BJ (cell line): ENCODE measurements at regions not wholly inside any gene's neighbourhood (a gene's known extent, or its start where the extent isn't known, plus 50 kb on each side); places are given as distances from the start of the nearest gene placed in this dataset. TPM values are rescaled to one million over a fixed set of nuclear protein-coding genes. Genes with fewer than 3 reads are reported as not detected.

Experiments
- CTCF ChIA-PET: fragments of 350-600 bp; formaldehyde crosslinking; extraction: SDS; loops from one replicate; lab custom pipeline; 2021; ENCODE audit warnings: antibody characterized with exemption, inconsistent platforms; lab: Yijun Ruan, JAX
- POLR2A ChIA-PET: fragments of 300-600 bp; sonication (Branson Sonifier 250); formaldehyde crosslinking; extraction: SDS; loops from one replicate; lab custom pipeline; 2021; ENCODE audit warnings: antibody characterized with exemption; lab: Charles Lee
- DNase-seq: peaks from one replicate; pipeline ENCODE4 v3.0.0-alpha.2; 2011; ENCODE audit warnings: low read depth
- H3K27me3 ChIP-seq: 2 replicates; pipeline ENCODE4 v1.6.0; 2011; ENCODE audit warnings: low read length; ENCODE audit not compliant: control insufficient read depth, insufficient read depth
- H3K36me3 ChIP-seq: 2 replicates; pipeline ENCODE4 v1.5.1; 2011; ENCODE audit warnings: low read length; ENCODE audit not compliant: control insufficient read depth, insufficient read depth
- H3K4me3 ChIP-seq: 2 replicates; pipeline ENCODE4 v1.5.1; 2011; ENCODE audit warnings: low read depth, mild to moderate bottlenecking, control low read depth, low read length
- small RNA-seq: library from RNA; depleted of rRNA; stranded (forward); fragments of <200 nt; gene quantifications from one replicate; pipeline ENCODE3, GENCODE V24; 2012; ENCODE audit warnings: low replicate concordance, low read depth; ENCODE audit not compliant: insufficient read length
- TF ChIP-seq, protein P1 (sequence below): IDR thresholded peaks from 2 replicates; pipeline ENCODE4 v1.5.1; 2011; ENCODE audit warnings: low read depth, mild to moderate bottlenecking, control low read depth, inconsistent platforms, low read length, moderate library complexity; ENCODE audit not compliant: insufficient read depth

- DNase-seq: no peak
- CTCF ChIA-PET: no interaction called here
- POLR2A ChIA-PET: no interaction called here
- TF ChIP-seq, protein P1, sequence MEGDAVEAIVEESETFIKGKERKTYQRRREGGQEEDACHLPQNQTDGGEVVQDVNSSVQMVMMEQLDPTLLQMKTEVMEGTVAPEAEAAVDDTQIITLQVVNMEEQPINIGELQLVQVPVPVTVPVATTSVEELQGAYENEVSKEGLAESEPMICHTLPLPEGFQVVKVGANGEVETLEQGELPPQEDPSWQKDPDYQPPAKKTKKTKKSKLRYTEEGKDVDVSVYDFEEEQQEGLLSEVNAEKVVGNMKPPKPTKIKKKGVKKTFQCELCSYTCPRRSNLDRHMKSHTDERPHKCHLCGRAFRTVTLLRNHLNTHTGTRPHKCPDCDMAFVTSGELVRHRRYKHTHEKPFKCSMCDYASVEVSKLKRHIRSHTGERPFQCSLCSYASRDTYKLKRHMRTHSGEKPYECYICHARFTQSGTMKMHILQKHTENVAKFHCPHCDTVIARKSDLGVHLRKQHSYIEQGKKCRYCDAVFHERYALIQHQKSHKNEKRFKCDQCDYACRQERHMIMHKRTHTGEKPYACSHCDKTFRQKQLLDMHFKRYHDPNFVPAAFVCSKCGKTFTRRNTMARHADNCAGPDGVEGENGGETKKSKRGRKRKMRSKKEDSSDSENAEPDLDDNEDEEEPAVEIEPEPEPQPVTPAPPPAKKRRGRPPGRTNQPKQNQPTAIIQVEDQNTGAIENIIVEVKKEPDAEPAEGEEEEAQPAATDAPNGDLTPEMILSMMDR: no peak
- no peaks in the 10 kb centered on the region for H3K36me3 ChIP-seq
- peaks cover 11% of the 10 kb centered on the region for H3K27me3 ChIP-seq
- H3K4me3 ChIP-seq: no peak overlapping the region
These were observed 52.3 kb upstream of the NKX1-1 start for GRCh38 chr4:1458581-1458980.

Small RNA genes lying in the stretch of these regions (small RNA-seq; reads per million reads assigned to genes)
- not detected for gene AC147067.2
